Ascending aorta (tissue), 2 donors: ENCODE measurements at regions not wholly inside any gene's neighbourhood (a gene's known extent, or its start where the extent isn't known, plus 50 kb on each side); places are given as distances from the start of the nearest gene placed in this dataset.

Source experiments
- DNase-seq, 2 donors: peaks; one replicate each; pipeline ENCODE4 v3.0.0-alpha.2; 2019; ENCODE audit warnings: low spot score in 2 of 2
- H3K27ac ChIP-seq, 2 donors: fragments of 200-600 bp; sonication (generic); one replicate each; pipeline ENCODE4 v1.5.1; 2016 to 2017; ENCODE audit warnings: mild to moderate bottlenecking in 1 of 2
- H3K27me3 ChIP-seq: fragments of 200-600 bp; sonication (generic); one replicate; pipeline ENCODE4 v1.5.1; 2017
- H3K36me3 ChIP-seq, 2 donors: fragments of 200-600 bp; sonication (generic); one replicate each; pipeline ENCODE4 v1.5.1; 2016
- H3K4me1 ChIP-seq, 2 donors: fragments of 200-600 bp; sonication (generic); one replicate each; pipeline ENCODE4 v1.5.1; 2016 to 2017; ENCODE audit warnings: mild to moderate bottlenecking in 1 of 2
- H3K4me3 ChIP-seq, 2 donors: fragments of 200-600 bp; sonication (generic); one replicate each; pipeline ENCODE4 v1.5.1; 2016 to 2017; ENCODE audit warnings: mild to moderate bottlenecking in 1 of 2
- H3K9me3 ChIP-seq, 2 donors: fragments of 200-600 bp; sonication (generic); one replicate each; pipeline ENCODE4 v1.5.1; 2016
- CTCF ChIP-seq, 3 experiments: fragments of 200-600 bp in 2 of 3; fragments of 450-650 bp in 1 of 3; sonication (generic) in 2 of 3; IDR thresholded peaks; one replicate each; pipeline ENCODE4 v1.5.1; 2016 to 2019; ENCODE audit warnings: antibody characterized with exemption in 3 of 3, mild to moderate bottlenecking in 1 of 3, moderate library complexity in 1 of 3
- intact Hi-C: fragments of 100-400 bp; cut with DNase I; formaldehyde crosslinking; loops from one replicate; pipeline ENCODE4 v1.15.1; 2023

GRCh38 chr22:49461674-49462073 is 366.0 kb downstream of the BRD1 start:
- no peak overlapping the region for H3K27ac ChIP-seq
- no peaks in the 10 kb centered on the region for H3K36me3 ChIP-seq
- no peak for TF ChIP-seq CTCF (IDR thresholded peaks at IDR 0.05)
- no peak overlapping the region for H3K4me3 ChIP-seq
- H3K9me3 ChIP-seq, result no peaks in the 10 kb centered on the region
- DNase-seq, result peak in 1 of 2 donors; percentile 46
- no peaks in the 10 kb centered on the region for H3K4me1 ChIP-seq
- no peaks in the 10 kb centered on the region for H3K27me3 ChIP-seq
- intact Hi-C loops, result no loop called here

GRCh38 chr22:49460592-49461281 is 366.9 kb downstream of the BRD1 start:
- Histone ChIP-seq H3K36me3 (no peaks in the 10 kb centered on the region), H3K27me3 (no peaks in the 10 kb centered on the region), H3K9me3 (no peaks in the 10 kb centered on the region), H3K27ac (no peak overlapping the region), H3K4me3 (no peak overlapping the region), H3K4me1 (no peaks in the 10 kb centered on the region)
- intact Hi-C loops, result no loop called here
- DNase-seq, result peak in 1 of 2 donors; percentile 18
- no peak for TF ChIP-seq CTCF (IDR thresholded peaks at IDR 0.05)

GRCh38 chr22:49460091-49460490 is 367.6 kb downstream of the BRD1 start:
- TF ChIP-seq CTCF (IDR thresholded peaks at IDR 0.05), result no peak
- DNase-seq, result peak in 1 of 2 donors; percentile 5
- intact Hi-C loops, result no loop called here
- Histone ChIP-seq H3K9me3 (no peaks in the 10 kb centered on the region), H3K36me3 (no peaks in the 10 kb centered on the region), H3K4me1 (no peaks in the 10 kb centered on the region), H3K27me3 (no peaks in the 10 kb centered on the region), H3K27ac (no peak overlapping the region), H3K4me3 (no peak overlapping the region)

GRCh38 chr22:49458708-49459099 is 369.0 kb downstream of the BRD1 start:
- no peaks in the 10 kb centered on the region for H3K4me1 ChIP-seq
- peak in 1 of 2 donors; percentile 54 for DNase-seq
- H3K36me3 ChIP-seq, result no peaks in the 10 kb centered on the region
- intact Hi-C loops, result no loop called here
- no peaks in the 10 kb centered on the region for H3K27me3 ChIP-seq
- H3K27ac ChIP-seq, result no peak overlapping the region
- no peak overlapping the region for H3K4me3 ChIP-seq
- TF ChIP-seq CTCF (IDR thresholded peaks at IDR 0.05), result no peak
- H3K9me3 ChIP-seq, result no peaks in the 10 kb centered on the region

- H3K9me3 ChIP-seq, result no peaks in the 10 kb centered on the region
- H3K4me3 ChIP-seq, result no peak overlapping the region
- H3K36me3 ChIP-seq, result no peaks in the 10 kb centered on the region
- no peak for TF ChIP-seq CTCF (IDR thresholded peaks at IDR 0.05)
- DNase-seq, result peak in 1 of 2 donors; percentile 42
- no peaks in the 10 kb centered on the region for H3K4me1 ChIP-seq
- intact Hi-C loops, result no loop called here
- H3K27me3 ChIP-seq, result no peaks in the 10 kb centered on the region
- H3K27ac ChIP-seq, result no peak overlapping the region
These were observed 369.5 kb downstream of the BRD1 start for GRCh38 chr22:49457946-49458707.
